GM12878 (cell line): ENCODE measurements at regions not wholly inside any gene's neighbourhood (a gene's known extent, or its start where the extent isn't known, plus 50 kb on each side); places are given as distances from the start of the nearest gene placed in this dataset.

Experiments
- ATAC-seq: fragments of 200-7000 bp; cut with Tn5 transposase; 3 replicates; pipeline ENCODE4 v1.9.1; 2020; ENCODE audit warnings: mild to moderate bottlenecking, moderate library complexity
- BruUV-seq: library from RNA; stranded (reverse); fragments of 400-500 nt; replicated peaks from 2 replicates; lab custom pipeline; 2021; lab: Mats Ljungman, UMichigan
- CTCF ChIA-PET: fragments of 300-600 bp; sonication (Branson Sonifier 250); formaldehyde crosslinking; extraction: SDS; loops from one replicate; lab custom pipeline; 2021; ENCODE audit warnings: inconsistent platforms; lab: Yijun Ruan, JAX
- POLR2A ChIA-PET: fragments of 350-600 bp; formaldehyde crosslinking; extraction: SDS; loops from one replicate; lab custom pipeline; 2021; ENCODE audit warnings: inconsistent platforms; lab: Charles Lee
- RAD21 ChIA-PET: fragments of 300-600 bp; sonication (Branson Sonifier 250); formaldehyde crosslinking; loops from one replicate; lab custom pipeline; 2023; ENCODE audit warnings: antibody characterized with exemption; ENCODE audit not compliant: unreplicated experiment; lab: Charles Lee
- SMC1A ChIA-PET: fragments of 300-600 bp; sonication (Branson Sonifier 250); formaldehyde crosslinking; loops from one replicate; lab custom pipeline; 2023; ENCODE audit not compliant: unreplicated experiment, uncharacterized antibody; lab: Charles Lee
- DNase-seq: peaks from one replicate; pipeline ENCODE4 v3.0.0-alpha.2; 2011; ENCODE audit warnings: low read depth, low spot score
- FAIRE-seq: peaks from 3 replicates; lab custom pipeline; 2011; peaks lifted over from hg19 to GRCh38; lab: Jason Lieb, UNC
- H2AFZ ChIP-seq: 2 replicates; pipeline ENCODE4 v1.6.0; 2011; ENCODE audit warnings: low read depth, low read length, control low read depth; ENCODE audit not compliant: control insufficient read depth
- H3K27ac ChIP-seq: 2 replicates; pipeline ENCODE4 v1.5.1; 2011; ENCODE audit warnings: control low read depth; ENCODE audit not compliant: control insufficient read depth, insufficient read depth
- H3K27me3 ChIP-seq, 2 experiments: replicated peaks in 1 of 2; 2 replicates each; pipeline versions ENCODE4 v1.6.0 to v1.6.1; 2011; ENCODE audit warnings: low read length in 1 of 2; ENCODE audit not compliant: control insufficient read depth in 2 of 2, insufficient read depth in 2 of 2
- H3K36me3 ChIP-seq, 2 experiments: 2 replicates each; pipeline ENCODE4 v1.5.1; 2011; ENCODE audit warnings: low read length in 1 of 2; ENCODE audit not compliant: control insufficient read depth in 2 of 2, insufficient read depth in 2 of 2
- H3K4me1 ChIP-seq: 2 replicates; pipeline ENCODE4 v1.6.1; 2011; ENCODE audit warnings: mild to moderate bottlenecking, low read length, moderate library complexity, mixed read lengths; ENCODE audit not compliant: control insufficient read depth, insufficient read depth
- H3K4me2 ChIP-seq: 2 replicates; pipeline ENCODE4 v1.6.0; 2011; ENCODE audit warnings: control low read depth; ENCODE audit not compliant: control insufficient read depth, insufficient read depth
- H3K4me3 ChIP-seq: fragments of 200-600 bp; sonication (generic); 2 replicates; pipeline ENCODE4 v1.5.1; 2016
- H3K79me2 ChIP-seq: 2 replicates; pipeline ENCODE4 v1.6.0; 2011; ENCODE audit warnings: low read length; ENCODE audit not compliant: control insufficient read depth, insufficient read depth
- H3K9ac ChIP-seq: 2 replicates; pipeline ENCODE4 v1.8.0; 2011; ENCODE audit warnings: low read length, control low read depth, mixed read lengths; ENCODE audit not compliant: control insufficient read depth, insufficient read depth
- H3K9me3 ChIP-seq: replicated peaks from 3 replicates; pipeline ENCODE4 v1.5.1; 2011; ENCODE audit warnings: mild to moderate bottlenecking, low read length; ENCODE audit not compliant: control insufficient read depth, insufficient read depth
- H4K20me1 ChIP-seq: 2 replicates; pipeline ENCODE4 v1.6.0; 2011; ENCODE audit not compliant: control insufficient read depth, insufficient read depth
- BCL11A ChIP-seq: IDR thresholded peaks from 2 replicates; pipeline ENCODE4 v1.6.1; 2011; ENCODE audit warnings: low read depth, low read length
- E2F8 ChIP-seq: fragments of 450-650 bp; IDR thresholded peaks from 2 replicates; pipeline ENCODE4 v1.6.1; 2018; ENCODE audit warnings: mild to moderate bottlenecking, low read depth, moderate library complexity; ENCODE audit not compliant: partially characterized antibody
- E4F1 ChIP-seq: fragments of 450-650 bp; IDR thresholded peaks from 2 replicates; pipeline ENCODE4 v1.6.1; 2018; ENCODE audit warnings: borderline replicate concordance, mild to moderate bottlenecking; ENCODE audit not compliant: partially characterized antibody
- GATAD2B ChIP-seq: fragments of 450-650 bp; conservative IDR thresholded peaks from 2 replicates; pipeline ENCODE4 v1.6.1; 2017; ENCODE audit warnings: low read depth, mild to moderate bottlenecking, moderate library complexity
- MEF2B ChIP-seq: fragments of 450-650 bp; IDR thresholded peaks from 2 replicates; pipeline ENCODE4 v1.6.1; 2018; ENCODE audit warnings: mild to moderate bottlenecking, moderate library complexity; ENCODE audit not compliant: partially characterized antibody, poor library complexity, severe bottlenecking
- MYB ChIP-seq: fragments of 150-350 bp; IDR thresholded peaks from 2 replicates; pipeline ENCODE4 v1.6.1; 2014; ENCODE audit warnings: mild to moderate bottlenecking, low read depth, low read length, borderline replicate concordance
- PAX5 ChIP-seq: IDR thresholded peaks from 2 replicates; pipeline ENCODE4 v1.6.1; 2011; ENCODE audit warnings: low read depth, low read length, borderline replicate concordance
- PAX8 ChIP-seq: fragments of 450-650 bp; IDR thresholded peaks from 2 replicates; pipeline ENCODE4 v1.6.1; 2017; ENCODE audit warnings: mild to moderate bottlenecking, moderate library complexity
- POLR2A ChIP-seq: IDR thresholded peaks from 2 replicates; pipeline ENCODE4 v1.6.1; 2011; ENCODE audit warnings: low read depth, mild to moderate bottlenecking, low read length
- RCOR1 ChIP-seq: conservative IDR thresholded peaks from 2 replicates; pipeline ENCODE4 v1.6.1; 2012; ENCODE audit warnings: low read depth, low read length, improper control_type of control experiment
- SKIL ChIP-seq: fragments of 450-650 bp; IDR thresholded peaks from 2 replicates; pipeline ENCODE4 v1.6.1; 2017; ENCODE audit warnings: mild to moderate bottlenecking, low read depth, inconsistent platforms; ENCODE audit not compliant: poor library complexity, severe bottlenecking
- SMAD1 ChIP-seq: fragments of 450-650 bp; IDR thresholded peaks from 2 replicates; pipeline ENCODE4 v1.6.1; 2018; ENCODE audit warnings: mild to moderate bottlenecking, low read depth; ENCODE audit not compliant: partially characterized antibody
- SP1 ChIP-seq: IDR thresholded peaks from one replicate; pipeline ENCODE4 v1.6.1; 2011; ENCODE audit warnings: low read depth, low read length
- ZBTB33 ChIP-seq: fragments of 450-650 bp; IDR thresholded peaks from 2 replicates; pipeline ENCODE4 v1.6.1; 2017; ENCODE audit warnings: mild to moderate bottlenecking
- WGBS: methylation state at CpG from one replicate; pipeline ENCODE4 v1.1.6; 2016; ENCODE audit warnings: low lambda C conversion rate; ENCODE audit not compliant: insufficient replicate concordance, insufficient coverage; ENCODE audit errors: missing lambda C conversion rate; 5-methylcytosine and 5-hydroxymethylcytosine counted together
- in situ Hi-C: fragments of 300-500 bp; cut with MboI; formaldehyde crosslinking; loops from 9 replicates; pipeline ENCODE4 v1.14.3; 2018; ENCODE audit warnings: mixed read lengths
- intact Hi-C: fragments of 100-400 bp; cut with micrococcal nuclease; formaldehyde crosslinking; loops from one replicate; pipeline ENCODE4 v1.14.2; 2022; ENCODE audit not compliant: unreplicated experiment

GRCh38 chr13:47859165-47859564 is 141.9 kb downstream of the SUCLA2 start:
- no TSS peak for BruUV-seq
- Histone ChIP-seq H3K27me3 (no peaks in the 10 kb centered on the region), H3K4me3 (no peak overlapping the region), H3K4me2 (no peak overlapping the region), H3K9me3 (no peaks in the 10 kb centered on the region), H2AFZ (no peak overlapping the region), H3K79me2 (no peaks in the 10 kb centered on the region), H3K9ac (no peak overlapping the region), H3K4me1 (no peaks in the 10 kb centered on the region), H4K20me1 (no peaks in the 10 kb centered on the region), H3K27ac (no peak overlapping the region), H3K36me3 (no peaks in the 10 kb centered on the region)
- no peak for TF ChIP-seq BCL11A
- no peak for TF ChIP-seq MEF2B
- TF ChIP-seq PAX8, result no peak
- TF ChIP-seq SP1, result no peak
- TF ChIP-seq ZBTB33, result no peak
- no peak for TF ChIP-seq MYB
- TF ChIP-seq PAX5, result no peak
- no peak for TF ChIP-seq E4F1
- no peak for TF ChIP-seq E2F8
- no peak for TF ChIP-seq RCOR1
- no peak for TF ChIP-seq SMAD1
- no peak for TF ChIP-seq GATAD2B
- TF ChIP-seq POLR2A, result no peak
- TF ChIP-seq SKIL, result no peak
- DNase-seq, result no peak
- ChIA-PET POLR2A (no interaction called here), RAD21 (no interaction called here), CTCF (no interaction called here), SMC1A (interaction anchor here (1.0 to 1.4 kb wide), 2 partner anchors 11 to 124 kb away, joined by 3 to 4 read pairs; no protein-coding TSS in a partner anchor)
- no peak for ATAC-seq
- 0% methylated on average over 1 of the region's 1 CpG for WGBS
- in situ Hi-C loops, result no loop called here
- FAIRE-seq, result no peak
- intact Hi-C loops, result no loop called here
